Thyroid gland (tissue), 4 donors: ENCODE measurements at regions not wholly inside any gene's neighbourhood (a gene's known extent, or its start where the extent isn't known, plus 50 kb on each side); places are given as distances from the start of the nearest gene placed in this dataset.

Source experiments
- DNase-seq, 2 donors: peaks; one replicate each; pipeline ENCODE4 v3.0.0-alpha.2; 2019
- H3K27ac ChIP-seq, 3 donors: fragments of 200-600 bp; sonication (generic); 1 replicate in 2 of 3; 2 replicates in 1 of 3; pipeline ENCODE4 v1.5.1; 2016 to 2019; ENCODE audit warnings: mild to moderate bottlenecking in 1 of 3, moderate library complexity in 1 of 3
- H3K27me3 ChIP-seq: fragments of 200-600 bp; sonication (generic); one replicate; pipeline ENCODE4 v1.5.1; 2019
- H3K36me3 ChIP-seq, 2 donors: fragments of 200-600 bp; sonication (generic); one replicate each; pipeline ENCODE4 v1.5.1; 2016 to 2019
- H3K4me1 ChIP-seq, 2 donors: fragments of 200-600 bp; sonication (generic); one replicate each; pipeline ENCODE4 v1.5.1; 2017 to 2019
- H3K4me3 ChIP-seq, 3 donors: fragments of 200-600 bp; sonication (generic); replicated peaks in 1 of 3; 1 replicate in 2 of 3; 2 replicates in 1 of 3; pipeline ENCODE4 v1.5.1; 2016; ENCODE audit warnings: mild to moderate bottlenecking in 1 of 3
- H3K9me3 ChIP-seq: fragments of 200-600 bp; sonication (generic); one replicate; pipeline ENCODE4 v1.5.1; 2017
- POLR2A ChIP-seq, 2 donors: fragments of 450-650 bp; IDR thresholded peaks; one replicate each; pipeline ENCODE4 v1.6.1; 2017; ENCODE audit warnings: antibody characterized with exemption in 2 of 2, mild to moderate bottlenecking in 2 of 2, moderate library complexity in 1 of 2
- WGBS, 2 donors: methylation state at CpG; one replicate each; pipeline ENCODE4 v1.1.5; 2017; 5-methylcytosine and 5-hydroxymethylcytosine counted together
- intact Hi-C: fragments of 100-400 bp; cut with DNase I; formaldehyde crosslinking; loops from one replicate; pipeline ENCODE4 v1.15.1; 2023
- TF ChIP-seq, protein P1 (sequence below), 6 experiments: fragments of 200-600 bp in 3 of 6; fragments of 450-650 bp in 3 of 6; sonication (generic) in 3 of 6; IDR thresholded peaks; one replicate each; pipeline ENCODE4 v1.5.1; 2016 to 2019; ENCODE audit warnings: antibody characterized with exemption in 6 of 6, mild to moderate bottlenecking in 2 of 6, inconsistent platforms in 1 of 6, moderate library complexity in 1 of 6

DNA sequence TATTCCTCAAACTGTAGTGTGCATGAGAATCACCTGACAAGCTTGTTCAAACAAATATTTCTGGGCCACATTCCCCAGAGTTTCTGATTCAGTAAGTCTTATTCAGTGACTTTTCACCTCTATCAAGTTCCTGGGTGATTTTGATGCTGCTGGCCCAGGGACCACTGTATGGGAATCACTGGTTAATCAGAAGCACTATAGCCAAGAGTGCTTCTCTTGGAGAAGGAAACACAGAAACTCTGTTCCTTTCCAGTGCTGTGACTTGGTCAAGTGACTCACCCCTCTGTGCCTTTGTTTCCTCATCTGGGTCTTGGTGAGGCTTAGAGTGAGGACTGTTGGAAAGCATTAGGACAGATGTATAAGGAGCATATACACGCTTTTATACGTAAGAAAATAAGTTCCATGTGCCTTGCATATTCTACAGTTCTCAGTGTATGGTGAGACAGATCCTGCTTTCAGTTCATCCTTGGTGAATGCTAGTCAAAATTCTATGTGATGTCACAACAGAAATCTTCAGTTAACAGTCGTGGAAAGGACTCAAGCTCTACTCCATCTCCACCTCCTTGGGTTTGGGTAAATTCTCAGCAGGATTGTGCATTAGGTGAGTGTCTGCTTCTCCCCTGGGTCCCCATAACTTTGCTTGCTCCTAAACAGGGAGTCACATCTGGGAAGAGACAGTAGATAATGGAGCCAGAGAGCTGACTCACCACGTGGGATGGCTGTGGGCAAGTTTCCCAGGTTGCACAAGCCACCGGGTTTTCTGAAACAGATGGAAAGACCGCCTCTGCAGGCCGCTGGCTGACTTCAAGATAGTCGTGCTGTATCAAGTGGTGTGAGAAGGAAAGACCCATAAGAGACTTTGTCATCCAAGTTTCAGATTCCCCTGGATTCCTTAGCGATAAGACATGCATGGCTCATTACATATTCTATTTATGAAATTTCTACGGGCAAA is 117.0 kb downstream of the NXNL2 start:
- Histone ChIP-seq H3K36me3 (no peaks in the 10 kb centered on the region), H3K9me3 (no peaks in the 10 kb centered on the region), H3K27ac (peak overlapping the region; percentile 37 to 75 (median 60)), H3K27me3 (no peaks in the 10 kb centered on the region), H3K4me1 (peaks cover 22 to 25% of the 10 kb centered on the region in 2 donors), H3K4me3 (no peak overlapping the region)
- WGBS, 2 donors = 51 to 59% methylated on average over 10 of the region's 10 CpGs
- peak; percentile 77 to 82 for DNase-seq
- TF ChIP-seq, protein P1, sequence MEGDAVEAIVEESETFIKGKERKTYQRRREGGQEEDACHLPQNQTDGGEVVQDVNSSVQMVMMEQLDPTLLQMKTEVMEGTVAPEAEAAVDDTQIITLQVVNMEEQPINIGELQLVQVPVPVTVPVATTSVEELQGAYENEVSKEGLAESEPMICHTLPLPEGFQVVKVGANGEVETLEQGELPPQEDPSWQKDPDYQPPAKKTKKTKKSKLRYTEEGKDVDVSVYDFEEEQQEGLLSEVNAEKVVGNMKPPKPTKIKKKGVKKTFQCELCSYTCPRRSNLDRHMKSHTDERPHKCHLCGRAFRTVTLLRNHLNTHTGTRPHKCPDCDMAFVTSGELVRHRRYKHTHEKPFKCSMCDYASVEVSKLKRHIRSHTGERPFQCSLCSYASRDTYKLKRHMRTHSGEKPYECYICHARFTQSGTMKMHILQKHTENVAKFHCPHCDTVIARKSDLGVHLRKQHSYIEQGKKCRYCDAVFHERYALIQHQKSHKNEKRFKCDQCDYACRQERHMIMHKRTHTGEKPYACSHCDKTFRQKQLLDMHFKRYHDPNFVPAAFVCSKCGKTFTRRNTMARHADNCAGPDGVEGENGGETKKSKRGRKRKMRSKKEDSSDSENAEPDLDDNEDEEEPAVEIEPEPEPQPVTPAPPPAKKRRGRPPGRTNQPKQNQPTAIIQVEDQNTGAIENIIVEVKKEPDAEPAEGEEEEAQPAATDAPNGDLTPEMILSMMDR (IDR thresholded peaks at IDR 0.05) = no peak
- TF ChIP-seq POLR2A (IDR thresholded peaks at IDR 0.05) = no peak
- intact Hi-C loops = no loop called here

- no peaks in the 10 kb centered on the region for H3K27me3 ChIP-seq
Observed at GRCh38 chr9:88652876-88653275, 117.9 kb downstream of the NXNL2 start.

GRCh38 chr9:88653406-88653805 is 118.4 kb downstream of the NXNL2 start:
- no peaks in the 10 kb centered on the region for H3K36me3 ChIP-seq
- no peaks in the 10 kb centered on the region for H3K9me3 ChIP-seq
- 74 to 78% methylated on average over 2 of the region's 2 CpGs for WGBS, 2 donors
- no peaks in the 10 kb centered on the region for H3K27me3 ChIP-seq
- H3K27ac ChIP-seq = peak overlapping the region in 1 of 3 donors; percentile 75
- H3K4me1 ChIP-seq = peaks cover 30 to 32% of the 10 kb centered on the region in 2 donors
- TF ChIP-seq, protein P1 (IDR thresholded peaks at IDR 0.05) = no peak
- no peak for TF ChIP-seq POLR2A (IDR thresholded peaks at IDR 0.05)
- no peak for DNase-seq
- intact Hi-C loops = no loop called here
- H3K4me3 ChIP-seq = no peak overlapping the region

More at GRCh38 chr9:88652876-88653275, 117.9 kb downstream of the NXNL2 start:
- intact Hi-C loops = no loop called here
- Histone ChIP-seq H3K9me3 (no peaks in the 10 kb centered on the region), H3K4me1 (peaks cover 25 to 27% of the 10 kb centered on the region in 2 donors), H3K4me3 (no peak overlapping the region), H3K36me3 (no peaks in the 10 kb centered on the region), H3K27ac (peak overlapping the region in 2 of 3 donors; percentile 37 to 75)
- DNase-seq = no peak
- 67 to 69% methylated on average over 1 of the region's 1 CpG for WGBS, 2 donors
- TF ChIP-seq POLR2A (IDR thresholded peaks at IDR 0.05) = no peak
- TF ChIP-seq, protein P1 (IDR thresholded peaks at IDR 0.05) = no peak

DNA sequence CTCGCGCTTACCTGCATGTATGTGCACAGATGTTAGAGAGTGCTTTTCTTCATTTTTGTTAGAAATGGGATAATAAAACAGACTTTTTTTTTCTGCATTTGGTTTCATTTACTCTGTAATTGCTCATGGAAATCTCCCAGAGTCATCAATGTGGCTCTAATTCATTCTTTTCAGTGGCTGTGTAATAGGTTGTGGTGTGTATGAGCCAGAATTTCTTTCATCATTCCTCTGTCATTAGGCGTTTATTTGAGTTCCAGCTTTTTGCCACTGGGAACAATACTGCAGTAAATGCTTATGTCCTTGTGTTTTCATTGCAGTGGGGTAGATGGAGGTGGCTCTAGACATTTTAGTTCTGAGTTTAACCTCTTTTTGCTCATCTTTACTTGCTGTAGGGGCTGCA is 118.9 kb downstream of the NXNL2 start:
- peaks cover 35% of the 10 kb centered on the region in 2 donors for H3K4me1 ChIP-seq
- H3K27me3 ChIP-seq = no peaks in the 10 kb centered on the region
- DNase-seq = no peak
- H3K9me3 ChIP-seq = no peaks in the 10 kb centered on the region
- H3K36me3 ChIP-seq = no peaks in the 10 kb centered on the region
- TF ChIP-seq, protein P1 (IDR thresholded peaks at IDR 0.05) = no peak
- no peak for TF ChIP-seq POLR2A (IDR thresholded peaks at IDR 0.05)
- intact Hi-C loops = no loop called here
- 72 to 88% methylated on average over 3 of the region's 3 CpGs for WGBS, 2 donors
- H3K27ac ChIP-seq = no peak overlapping the region
- H3K4me3 ChIP-seq = no peak overlapping the region

- 61 to 66% methylated on average over 2 of the region's 2 CpGs for WGBS, 2 donors
- TF ChIP-seq POLR2A (IDR thresholded peaks at IDR 0.05) = no peak
- TF ChIP-seq, protein P1 (IDR thresholded peaks at IDR 0.05) = no peak
- intact Hi-C loops = loop anchor here (2.0 kb wide), 1 partner anchor 343 kb away; no protein-coding TSS in a partner anchor
Observed at GRCh38 chr9:88657893-88658292, 122.9 kb downstream of the NXNL2 start.

More at GRCh38 chr9:88657893-88658292, 122.9 kb downstream of the NXNL2 start:
- DNase-seq = no peak
- Histone ChIP-seq H3K4me1 (peaks cover 21 to 26% of the 10 kb centered on the region in 2 donors), H3K27ac (peak overlapping the region; percentile 16 to 85 (median 77)), H3K27me3 (no peaks in the 10 kb centered on the region), H3K9me3 (no peaks in the 10 kb centered on the region), H3K4me3 (no peak overlapping the region), H3K36me3 (no peaks in the 10 kb centered on the region)
